ENCODE measurements at regions not wholly inside any gene's neighbourhood (a gene's known extent, or its start where the extent isn't known, plus 50 kb on each side); places are given as distances from the start of the nearest gene placed in this dataset.

DNA sequence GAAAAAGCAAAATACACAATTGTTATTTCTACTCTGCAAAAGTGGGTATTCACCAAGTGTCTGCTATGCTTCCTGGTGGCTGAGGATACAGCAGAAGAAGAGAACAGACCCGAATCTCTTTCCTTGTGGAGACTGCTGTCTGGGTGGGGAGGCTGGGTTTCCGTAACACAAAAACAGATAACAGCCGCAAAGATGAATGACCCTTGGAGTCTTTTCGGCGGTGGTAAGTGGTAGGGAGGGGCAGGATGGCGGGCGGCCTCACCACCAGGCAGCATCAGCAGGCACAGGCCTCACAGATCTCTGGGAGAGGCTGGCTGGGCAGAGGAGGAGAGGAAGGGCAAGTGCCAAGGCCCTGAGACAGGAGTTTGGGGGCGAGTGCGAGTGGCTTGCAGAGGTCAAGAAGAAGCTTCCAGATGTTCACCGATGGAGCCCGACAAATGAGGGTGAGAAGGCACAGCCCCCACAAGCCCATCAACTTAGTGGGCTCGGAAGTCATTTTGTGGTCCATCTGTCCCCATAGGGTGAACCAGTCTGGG, 164.2 kb downstream of the RHOU start:
- 89 to 93% methylated on average over 5 to 11 of the region's 12 CpGs for WGBS, 2 donors (ENCODE audit: low coverage in 1 of 2)
- no peak overlapping the region for H3K4me3 ChIP-seq
- H3K27ac ChIP-seq = peak overlapping the region in 3 of 4 donors; percentile 69 to 78 (median 74)
- peaks cover 0 to 45% (median 33%) of the 10 kb centered on the region in 3 donors for H3K4me1 ChIP-seq
- H3K9me3 ChIP-seq = no peaks in the 10 kb centered on the region
- TF ChIP-seq CTCF (IDR thresholded peaks at IDR 0.05) = no peak
- no peak for TF ChIP-seq POLR2AphosphoS5 (IDR thresholded peaks at IDR 0.05)
- TF ChIP-seq POLR2A (IDR thresholded peaks at IDR 0.05) = no peak
- TF ChIP-seq EP300 (IDR thresholded peaks at IDR 0.05) = no peak
- no peak for ATAC-seq
- no peaks in the 10 kb centered on the region for H3K27me3 ChIP-seq
- no peaks in the 10 kb centered on the region for H3K36me3 ChIP-seq

GRCh38 chr1:228900099-228900885, 165.0 kb downstream of the RHOU start:
- Histone ChIP-seq H3K36me3 (no peaks in the 10 kb centered on the region), H3K4me3 (no peak overlapping the region), H3K9me3 (no peaks in the 10 kb centered on the region), H3K27ac (peak overlapping the region in 3 of 4 donors; percentile 69 to 78 (median 74)), H3K4me1 (peaks cover 0 to 45% (median 33%) of the 10 kb centered on the region in 3 donors), H3K27me3 (no peaks in the 10 kb centered on the region)
- 13 to 45% methylated on average over 6 to 9 of the region's 17 CpGs for whole genome bisulfite sequencing, 2 donors (ENCODE audit: low coverage in 1 of 2)
- ATAC-seq = peak; percentile 52
- TF ChIP-seq POLR2AphosphoS5 (IDR thresholded peaks at IDR 0.05) (peak; percentile 43), EP300 (IDR thresholded peaks at IDR 0.05) (no peak)

DNA sequence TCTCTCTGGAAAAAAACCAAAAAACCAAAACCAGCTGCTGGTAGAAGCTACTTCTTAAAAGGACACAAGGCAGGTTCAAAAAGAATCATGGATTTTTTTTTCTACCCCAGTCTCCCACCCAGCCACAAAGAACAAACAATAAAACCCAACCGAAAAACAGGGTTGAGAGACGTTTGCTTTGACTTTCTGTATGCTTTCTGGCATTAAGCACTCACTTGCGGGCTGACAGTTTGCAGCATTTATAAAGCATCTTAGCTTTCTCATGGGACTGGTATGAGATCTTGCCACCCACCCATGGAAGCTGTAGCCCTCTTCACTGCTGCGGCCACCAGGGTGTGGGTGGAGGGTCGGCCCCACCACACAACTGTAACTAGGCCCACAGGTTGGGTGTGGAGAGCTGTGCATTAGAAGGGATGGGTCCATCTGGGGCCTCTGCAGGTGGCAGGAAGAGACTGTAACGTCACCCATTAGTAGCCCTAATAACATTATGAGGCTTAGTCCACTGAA, 165.7 kb downstream of the RHOU start:
- no peak overlapping the region for H3K4me3 ChIP-seq
- TF ChIP-seq POLR2AphosphoS5 (IDR thresholded peaks at IDR 0.05) = no peak
- TF ChIP-seq EP300 (IDR thresholded peaks at IDR 0.05) = no peak
- TF ChIP-seq POLR2A (IDR thresholded peaks at IDR 0.05) = no peak
- H3K27me3 ChIP-seq = no peaks in the 10 kb centered on the region
- peak overlapping the region in 3 of 4 donors; percentile 69 to 78 (median 74) for H3K27ac ChIP-seq
- 55 to 62% methylated on average over 4 of the region's 6 CpGs for WGBS, 2 donors (ENCODE audit: low coverage in 1 of 2)
- peaks cover 0 to 45% (median 33%) of the 10 kb centered on the region in 3 donors for H3K4me1 ChIP-seq
- no peaks in the 10 kb centered on the region for H3K9me3 ChIP-seq
- no peak for ATAC-seq
- H3K36me3 ChIP-seq = no peaks in the 10 kb centered on the region

GRCh38 chr1:228901936-228902681, 166.8 kb downstream of the RHOU start:
- Histone ChIP-seq H3K9me3 (no peaks in the 10 kb centered on the region), H3K27ac (peak overlapping the region in 2 of 4 donors; percentile 69 to 74), H3K4me3 (no peak overlapping the region), H3K36me3 (no peaks in the 10 kb centered on the region), H3K4me1 (peaks cover 0 to 45% (median 33%) of the 10 kb centered on the region in 3 donors), H3K27me3 (no peaks in the 10 kb centered on the region)
- TF ChIP-seq EP300 (IDR thresholded peaks at IDR 0.05) (no peak), CTCF (IDR thresholded peaks at IDR 0.05) (no peak), POLR2A (IDR thresholded peaks at IDR 0.05) (no peak), POLR2AphosphoS5 (IDR thresholded peaks at IDR 0.05) (no peak)
- WGBS, 2 donors (ENCODE audit: low coverage in 1 of 2) = 76 to 92% methylated on average over 2 to 4 of the region's 5 CpGs
- ATAC-seq = no peak

DNA sequence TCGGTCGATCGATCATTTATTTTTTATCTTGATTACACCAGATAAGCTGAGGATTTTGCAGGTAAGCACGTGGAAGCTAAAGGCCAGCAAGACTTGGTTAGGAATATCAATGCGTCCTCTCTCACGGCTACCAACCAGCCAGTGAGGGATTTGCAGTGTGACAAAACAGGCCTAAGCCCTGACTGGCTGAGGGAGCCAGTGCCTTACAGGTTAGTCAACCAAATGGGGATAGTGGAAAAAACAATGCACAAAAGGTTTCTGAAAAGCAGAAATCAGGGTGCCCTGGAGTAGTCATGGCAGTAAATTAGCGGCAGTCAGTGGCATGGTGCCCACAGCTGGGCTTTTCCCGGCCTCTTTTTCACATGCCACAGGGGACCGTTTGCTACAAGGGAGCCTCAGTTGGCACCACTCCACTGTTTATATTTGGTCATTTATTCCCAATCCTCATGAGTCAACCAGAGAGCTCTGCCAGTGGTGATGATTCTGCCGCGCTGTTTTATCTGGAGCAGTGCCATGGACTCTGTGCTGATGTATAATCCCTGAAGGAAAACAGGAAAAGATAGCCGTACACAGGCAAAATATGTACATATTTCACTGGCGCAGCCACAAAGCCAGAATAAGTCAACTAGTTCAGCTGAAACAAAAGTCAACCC, 167.6 kb downstream of the RHOU start:
- TF ChIP-seq CTCF (IDR thresholded peaks at IDR 0.05) = peak in 1 of 4 experiments; percentile 2
- TF ChIP-seq EP300 (IDR thresholded peaks at IDR 0.05) = no peak
- peak; percentile 97 for TF ChIP-seq POLR2AphosphoS5 (IDR thresholded peaks at IDR 0.05)
- H3K27me3 ChIP-seq = no peaks in the 10 kb centered on the region
- H3K4me3 ChIP-seq = no peak overlapping the region
- H3K36me3 ChIP-seq = no peaks in the 10 kb centered on the region
- WGBS, 2 donors (ENCODE audit: low coverage in 1 of 2) = 40 to 52% methylated on average over 12 to 13 of the region's 13 CpGs
- no peaks in the 10 kb centered on the region for H3K9me3 ChIP-seq
- H3K4me1 ChIP-seq = peaks cover 0 to 45% (median 33%) of the 10 kb centered on the region in 3 donors
- peak; percentile 88 for ATAC-seq
- peak overlapping the region in 3 of 4 donors; percentile 65 to 78 (median 74) for H3K27ac ChIP-seq
